ENCODE measurements at regions not wholly inside any gene's neighbourhood (a gene's known extent, or its start where the extent isn't known, plus 50 kb on each side); places are given as distances from the start of the nearest gene placed in this dataset.
"Not testable (repeated sequence)": the region's sequence is repeated elsewhere in the genome, so short reads cannot be mapped to it uniquely, and the experiment has no call there.

DNA sequence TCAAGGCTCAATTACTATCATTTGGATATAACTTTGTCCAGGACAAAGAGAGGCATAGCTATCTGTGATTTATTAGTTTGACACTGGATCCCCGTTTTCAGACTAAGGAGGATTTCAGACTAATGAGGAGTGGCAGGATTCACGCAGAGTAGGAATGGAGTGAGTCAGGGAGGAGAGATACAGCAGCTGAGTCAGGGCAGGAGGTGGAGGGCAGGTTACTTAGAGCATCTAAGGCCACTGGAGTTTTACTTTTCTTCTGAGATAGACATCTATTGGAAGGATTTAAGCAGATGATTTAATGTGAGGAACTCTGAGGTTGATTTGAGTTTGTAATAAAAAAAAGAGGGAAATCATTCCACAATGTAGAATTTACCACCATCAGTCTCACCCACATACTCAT is 110.6 kb downstream of the RPIA start:
- H3K36me3 ChIP-seq (ENCODE audit: insufficient read depth, low read length, poor library complexity, severe bottlenecking); DNase-seq (ENCODE audit: low spot score); intact Hi-C loops (cut with micrococcal nuclease; ENCODE audit: unreplicated experiment); H3K4me1 ChIP-seq (ENCODE audit: insufficient read depth, low read length, poor library complexity, severe bottlenecking); BruUV-seq (replicated peaks); H3K9me3 ChIP-seq (ENCODE audit: low read depth, low read length, poor library complexity, severe bottlenecking); H3K27ac ChIP-seq (ENCODE audit: low read depth, low read length, poor library complexity, severe bottlenecking); H3K4me3 ChIP-seq (ENCODE audit: low read depth, low read length, poor library complexity, severe bottlenecking); POLR2A ChIA-PET (ENCODE audit: low non-redundant PET): not testable (repeated sequence)
- CTCF ChIA-PET = interaction anchor here (0.6 kb wide), 1 partner anchor 132 kb away, joined by 3 read pairs; no protein-coding TSS in a partner anchor
- H3K27me3 ChIP-seq (replicated peaks; ENCODE audit: insufficient read depth, low read depth, low read length, poor library complexity) = peaks cover 15% of the 10 kb centered on the region

DNA sequence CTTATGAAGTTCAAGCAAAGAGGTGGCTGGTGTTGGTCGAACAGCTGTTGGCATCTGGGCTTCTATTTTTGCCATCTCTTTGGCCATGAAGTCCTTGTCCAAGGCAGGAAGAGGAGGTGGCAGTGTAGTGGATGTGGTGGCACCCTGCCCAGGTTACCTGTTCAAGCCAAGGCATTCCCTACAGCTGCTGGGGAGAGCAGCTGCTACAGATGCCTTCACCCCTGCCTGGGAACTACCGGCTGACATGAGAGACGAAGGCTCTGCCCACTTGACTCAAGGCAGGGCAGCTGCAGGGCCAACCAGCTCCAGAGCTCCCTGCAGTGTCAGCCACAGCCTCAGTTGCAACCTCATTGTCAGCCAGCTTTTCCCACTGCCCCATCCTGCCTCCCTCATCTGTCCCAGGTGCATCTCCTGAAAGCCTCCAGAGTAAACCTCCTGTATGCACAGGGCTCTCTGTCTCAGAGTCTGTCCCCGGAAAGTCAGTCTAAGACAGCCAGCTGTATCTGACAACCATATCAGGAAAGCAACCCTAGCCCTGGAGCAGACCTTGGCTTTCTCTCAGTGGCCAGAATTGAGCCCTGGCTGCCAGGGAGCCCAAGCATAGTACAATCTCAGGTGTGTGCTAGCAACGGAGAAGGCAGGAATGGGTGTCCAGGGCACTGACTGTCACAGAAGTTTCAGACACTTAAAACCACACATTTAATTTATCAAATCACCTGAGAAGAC is 115.9 kb downstream of the RPIA start:
- POLR2A ChIA-PET (ENCODE audit: low non-redundant PET) = no interaction called here
- no peak for DNase-seq (ENCODE audit: low spot score)
- Histone ChIP-seq H3K36me3 (ENCODE audit: insufficient read depth, low read length, poor library complexity, severe bottlenecking) (no peaks in the 10 kb centered on the region), H3K9me3 (ENCODE audit: low read depth, low read length, poor library complexity, severe bottlenecking) (no peaks in the 10 kb centered on the region), H3K27ac (ENCODE audit: low read depth, low read length, poor library complexity, severe bottlenecking) (no peak overlapping the region), H3K4me1 (ENCODE audit: insufficient read depth, low read length, poor library complexity, severe bottlenecking) (no peaks in the 10 kb centered on the region), H3K27me3 (replicated peaks; ENCODE audit: insufficient read depth, low read depth, low read length, poor library complexity) (no peaks in the 10 kb centered on the region), H3K4me3 (ENCODE audit: low read depth, low read length, poor library complexity, severe bottlenecking) (no peak overlapping the region)
- TF ChIP-seq, protein P1, sequence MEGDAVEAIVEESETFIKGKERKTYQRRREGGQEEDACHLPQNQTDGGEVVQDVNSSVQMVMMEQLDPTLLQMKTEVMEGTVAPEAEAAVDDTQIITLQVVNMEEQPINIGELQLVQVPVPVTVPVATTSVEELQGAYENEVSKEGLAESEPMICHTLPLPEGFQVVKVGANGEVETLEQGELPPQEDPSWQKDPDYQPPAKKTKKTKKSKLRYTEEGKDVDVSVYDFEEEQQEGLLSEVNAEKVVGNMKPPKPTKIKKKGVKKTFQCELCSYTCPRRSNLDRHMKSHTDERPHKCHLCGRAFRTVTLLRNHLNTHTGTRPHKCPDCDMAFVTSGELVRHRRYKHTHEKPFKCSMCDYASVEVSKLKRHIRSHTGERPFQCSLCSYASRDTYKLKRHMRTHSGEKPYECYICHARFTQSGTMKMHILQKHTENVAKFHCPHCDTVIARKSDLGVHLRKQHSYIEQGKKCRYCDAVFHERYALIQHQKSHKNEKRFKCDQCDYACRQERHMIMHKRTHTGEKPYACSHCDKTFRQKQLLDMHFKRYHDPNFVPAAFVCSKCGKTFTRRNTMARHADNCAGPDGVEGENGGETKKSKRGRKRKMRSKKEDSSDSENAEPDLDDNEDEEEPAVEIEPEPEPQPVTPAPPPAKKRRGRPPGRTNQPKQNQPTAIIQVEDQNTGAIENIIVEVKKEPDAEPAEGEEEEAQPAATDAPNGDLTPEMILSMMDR (conservative IDR thresholded peaks at IDR 0.05; ENCODE audit: low read depth, low read length) = no peak
- no peak for TF ChIP-seq EZH2 (IDR thresholded peaks at IDR 0.05; ENCODE audit: borderline replicate concordance, low read depth, low read length, poor library complexity, severe bottlenecking)
- BruUV-seq (replicated peaks) = no TSS peak
- CTCF ChIA-PET = no interaction called here
- intact Hi-C loops (cut with micrococcal nuclease; ENCODE audit: unreplicated experiment) = no loop called here

DNA sequence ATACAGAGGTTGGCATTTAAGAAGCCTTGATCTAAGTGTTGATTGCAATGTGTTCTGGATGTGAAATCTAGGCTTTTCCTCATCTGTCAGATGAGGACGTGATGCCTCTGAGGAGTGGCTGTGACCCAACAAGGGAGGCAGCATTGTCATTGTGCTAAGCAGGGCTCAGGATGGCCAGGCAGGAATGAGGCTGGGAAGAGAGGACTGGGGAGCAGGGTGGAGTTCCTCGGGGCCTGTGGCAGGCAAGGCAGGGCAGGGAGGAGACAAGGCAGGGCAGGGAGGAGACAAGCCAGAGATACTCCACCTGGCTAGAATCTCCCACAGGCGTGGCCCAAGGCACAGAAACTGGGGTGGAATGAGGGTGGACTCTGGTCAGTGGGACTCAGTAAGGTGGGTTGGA is 116.6 kb downstream of the RPIA start:
- no TSS peak for BruUV-seq (replicated peaks)
- POLR2A ChIA-PET (ENCODE audit: low non-redundant PET) = no interaction called here
- no peaks in the 10 kb centered on the region for H3K27me3 ChIP-seq (replicated peaks; ENCODE audit: insufficient read depth, low read depth, low read length, poor library complexity)

More for the DNA sequence above, 116.6 kb downstream of the RPIA start:
- Histone ChIP-seq H3K27ac (ENCODE audit: low read depth, low read length, poor library complexity, severe bottlenecking) (no peak overlapping the region), H3K4me1 (ENCODE audit: insufficient read depth, low read length, poor library complexity, severe bottlenecking) (no peaks in the 10 kb centered on the region), H3K36me3 (ENCODE audit: insufficient read depth, low read length, poor library complexity, severe bottlenecking) (no peaks in the 10 kb centered on the region), H3K9me3 (ENCODE audit: low read depth, low read length, poor library complexity, severe bottlenecking) (no peaks in the 10 kb centered on the region), H3K4me3 (ENCODE audit: low read depth, low read length, poor library complexity, severe bottlenecking) (no peak overlapping the region)
- TF ChIP-seq, protein P1 (conservative IDR thresholded peaks at IDR 0.05; ENCODE audit: low read depth, low read length) = no peak
- TF ChIP-seq EZH2 (IDR thresholded peaks at IDR 0.05; ENCODE audit: borderline replicate concordance, low read depth, low read length, poor library complexity, severe bottlenecking) = no peak
- no peak for DNase-seq (ENCODE audit: low spot score)
- intact Hi-C loops (cut with micrococcal nuclease; ENCODE audit: unreplicated experiment) = no loop called here
- CTCF ChIA-PET = no interaction called here

Data from A673 (cell line).